ENCODE measurements at regions not wholly inside any gene's neighbourhood (a gene's known extent, or its start where the extent isn't known, plus 50 kb on each side); places are given as distances from the start of the nearest gene placed in this dataset.

DNA sequence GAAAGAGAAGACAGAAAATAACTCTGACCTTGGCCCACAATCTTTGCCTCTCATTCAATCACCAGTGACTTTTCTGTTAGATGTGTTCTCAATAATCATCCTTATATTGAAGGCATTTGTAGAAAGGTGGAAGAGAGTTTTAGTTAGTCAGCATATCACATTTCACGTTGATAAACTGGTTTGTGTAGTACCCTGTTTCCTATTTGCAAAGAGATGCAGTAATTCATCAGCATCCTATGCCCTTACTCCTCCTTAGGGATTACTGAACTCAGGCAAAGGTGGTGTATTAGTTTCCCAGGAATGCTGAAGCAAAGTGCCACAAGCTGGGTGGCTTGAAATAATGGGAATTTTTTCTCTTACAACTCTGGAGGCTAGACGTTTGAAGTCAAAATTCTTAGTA, 145.0 kb downstream of the SPP2 start:
- Histone ChIP-seq H3K9me3 (ENCODE audit: control insufficient read depth, low read length) (no peaks in the 10 kb centered on the region), H2AFZ (no peak overlapping the region), H3K79me2 (no peaks in the 10 kb centered on the region), H3K4me3 (ENCODE audit: low read depth, low read length) (no peak overlapping the region), H3K4me2 (ENCODE audit: low read length) (no peak overlapping the region), H3K27me3 (ENCODE audit: control insufficient read depth, insufficient read depth, low read length) (no peaks in the 10 kb centered on the region), H3K27ac (no peak overlapping the region), H3K9ac (no peak overlapping the region), H3K4me1 (no peaks in the 10 kb centered on the region), H3K36me3 (ENCODE audit: control insufficient read depth, insufficient read depth, low read length) (no peaks in the 10 kb centered on the region)
- TF ChIP-seq, protein P1, sequence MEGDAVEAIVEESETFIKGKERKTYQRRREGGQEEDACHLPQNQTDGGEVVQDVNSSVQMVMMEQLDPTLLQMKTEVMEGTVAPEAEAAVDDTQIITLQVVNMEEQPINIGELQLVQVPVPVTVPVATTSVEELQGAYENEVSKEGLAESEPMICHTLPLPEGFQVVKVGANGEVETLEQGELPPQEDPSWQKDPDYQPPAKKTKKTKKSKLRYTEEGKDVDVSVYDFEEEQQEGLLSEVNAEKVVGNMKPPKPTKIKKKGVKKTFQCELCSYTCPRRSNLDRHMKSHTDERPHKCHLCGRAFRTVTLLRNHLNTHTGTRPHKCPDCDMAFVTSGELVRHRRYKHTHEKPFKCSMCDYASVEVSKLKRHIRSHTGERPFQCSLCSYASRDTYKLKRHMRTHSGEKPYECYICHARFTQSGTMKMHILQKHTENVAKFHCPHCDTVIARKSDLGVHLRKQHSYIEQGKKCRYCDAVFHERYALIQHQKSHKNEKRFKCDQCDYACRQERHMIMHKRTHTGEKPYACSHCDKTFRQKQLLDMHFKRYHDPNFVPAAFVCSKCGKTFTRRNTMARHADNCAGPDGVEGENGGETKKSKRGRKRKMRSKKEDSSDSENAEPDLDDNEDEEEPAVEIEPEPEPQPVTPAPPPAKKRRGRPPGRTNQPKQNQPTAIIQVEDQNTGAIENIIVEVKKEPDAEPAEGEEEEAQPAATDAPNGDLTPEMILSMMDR (IDR thresholded peaks at IDR 0.05) = no peak

DNA sequence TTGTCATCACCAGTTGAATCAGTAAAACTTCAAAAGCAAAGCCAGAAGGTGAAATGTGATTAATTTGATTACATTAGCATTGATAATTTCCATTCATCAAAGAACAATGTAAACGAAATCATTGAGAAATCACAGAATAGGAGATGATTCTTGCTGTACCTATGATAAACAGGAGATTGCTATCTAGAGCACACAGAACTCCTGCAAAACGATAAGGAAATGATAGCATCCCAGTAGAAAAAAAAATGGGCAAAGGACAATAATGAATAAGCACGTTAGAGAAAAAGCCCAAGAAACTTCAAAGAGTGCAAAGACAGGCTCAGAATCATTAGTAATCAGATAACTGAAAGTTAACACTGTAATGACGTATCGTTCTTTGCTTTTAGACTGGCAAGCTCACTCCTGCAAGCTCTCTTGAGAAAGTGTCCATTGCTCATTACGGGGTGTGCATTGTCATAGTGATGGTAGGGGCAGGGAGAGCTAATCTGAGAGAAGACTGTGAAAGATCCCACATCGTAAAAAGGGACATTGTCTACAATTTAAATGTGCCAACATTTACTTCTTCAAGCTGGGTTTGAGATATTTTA, 143.6 kb downstream of the SPP2 start:
- H3K4me3 ChIP-seq (ENCODE audit: low read depth, low read length) = no peak overlapping the region
- no peaks in the 10 kb centered on the region for H3K9me3 ChIP-seq (ENCODE audit: control insufficient read depth, low read length)
- no peaks in the 10 kb centered on the region for H3K27me3 ChIP-seq (ENCODE audit: control insufficient read depth, insufficient read depth, low read length)

DNA sequence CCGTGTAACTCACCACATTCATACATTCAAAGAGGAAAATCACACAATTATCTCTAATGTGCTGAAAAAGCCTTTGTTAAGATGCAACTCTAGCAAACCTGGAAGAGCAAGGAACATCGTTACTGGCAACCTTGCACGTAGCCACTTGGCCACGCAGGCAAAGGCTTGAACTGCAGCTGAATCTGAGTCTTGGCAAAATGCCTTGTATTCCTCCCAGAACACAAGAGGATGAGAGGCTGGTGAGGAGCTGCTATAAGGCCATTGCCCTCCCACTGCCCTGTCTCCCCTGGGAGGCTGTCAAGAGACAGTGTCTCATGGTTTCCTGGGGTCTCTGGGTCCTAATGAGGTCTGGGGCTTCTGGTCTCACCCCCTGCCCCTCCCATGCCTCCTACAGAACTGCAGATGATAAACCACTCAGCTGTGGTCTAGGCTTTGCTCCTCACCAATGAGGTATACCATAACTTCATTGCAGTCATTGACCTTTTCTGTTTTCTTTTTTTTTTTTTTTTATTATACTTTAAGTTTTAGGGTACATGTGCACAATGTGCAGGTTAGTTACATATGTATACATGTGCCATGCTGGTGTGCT, 141.4 kb downstream of the SPP2 start:
- Histone ChIP-seq H3K9ac (no peak overlapping the region), H2AFZ (no peak overlapping the region), H3K4me3 (ENCODE audit: low read depth, low read length) (no peak overlapping the region), H3K79me2 (no peaks in the 10 kb centered on the region), H3K4me1 (no peaks in the 10 kb centered on the region), H3K36me3 (ENCODE audit: control insufficient read depth, insufficient read depth, low read length) (no peaks in the 10 kb centered on the region), H3K9me3 (ENCODE audit: control insufficient read depth, low read length) (no peaks in the 10 kb centered on the region), H3K27me3 (ENCODE audit: control insufficient read depth, insufficient read depth, low read length) (no peaks in the 10 kb centered on the region), H3K4me2 (ENCODE audit: low read length) (no peak overlapping the region), H3K27ac (no peak overlapping the region)
- TF ChIP-seq, protein P1 (IDR thresholded peaks at IDR 0.05) = no peak

More for the DNA sequence above, 143.6 kb downstream of the SPP2 start:
- Histone ChIP-seq H2AFZ (no peak overlapping the region), H3K4me2 (ENCODE audit: low read length) (no peak overlapping the region), H3K36me3 (ENCODE audit: control insufficient read depth, insufficient read depth, low read length) (no peaks in the 10 kb centered on the region), H3K9ac (no peak overlapping the region), H3K79me2 (no peaks in the 10 kb centered on the region), H3K4me1 (no peaks in the 10 kb centered on the region), H3K27ac (no peak overlapping the region)
- TF ChIP-seq, protein P1 (IDR thresholded peaks at IDR 0.05) = no peak

DNA sequence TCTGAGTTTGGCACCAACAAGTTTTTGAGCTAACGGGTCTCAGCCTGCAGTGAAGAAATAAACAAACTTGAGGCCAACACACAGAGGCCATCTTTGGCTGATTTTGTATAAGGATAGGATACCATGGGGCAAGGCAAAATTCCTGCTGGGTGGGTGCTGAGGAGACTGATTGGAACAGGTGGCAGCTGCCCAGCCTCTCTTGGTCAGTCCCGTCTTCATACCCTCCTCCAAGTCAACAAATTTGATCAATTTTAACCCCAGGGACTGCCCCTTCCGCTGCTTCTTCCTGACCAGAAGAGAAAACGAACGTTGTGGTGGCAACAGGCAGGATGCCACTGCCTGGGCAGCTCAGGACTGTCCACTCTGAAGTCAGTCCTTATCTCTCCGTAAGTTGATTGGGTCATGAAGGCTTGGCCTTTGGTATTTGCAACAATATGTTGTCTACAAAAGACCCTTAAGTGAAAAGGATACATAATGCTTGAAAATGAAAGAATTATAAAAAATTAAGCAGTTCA, 139.3 kb downstream of the SPP2 start:
- H2AFZ ChIP-seq = no peak overlapping the region
- H3K36me3 ChIP-seq (ENCODE audit: control insufficient read depth, insufficient read depth, low read length) = no peaks in the 10 kb centered on the region
- H3K27me3 ChIP-seq (ENCODE audit: control insufficient read depth, insufficient read depth, low read length) = no peaks in the 10 kb centered on the region
- H3K9me3 ChIP-seq (ENCODE audit: control insufficient read depth, low read length) = no peaks in the 10 kb centered on the region
- no peak overlapping the region for H3K9ac ChIP-seq
- TF ChIP-seq, protein P1 (IDR thresholded peaks at IDR 0.05) = no peak
- H3K4me2 ChIP-seq (ENCODE audit: low read length) = no peak overlapping the region
- no peak overlapping the region for H3K4me3 ChIP-seq (ENCODE audit: low read depth, low read length)
- no peaks in the 10 kb centered on the region for H3K79me2 ChIP-seq
- H3K4me1 ChIP-seq = no peaks in the 10 kb centered on the region
- no peak overlapping the region for H3K27ac ChIP-seq

DNA sequence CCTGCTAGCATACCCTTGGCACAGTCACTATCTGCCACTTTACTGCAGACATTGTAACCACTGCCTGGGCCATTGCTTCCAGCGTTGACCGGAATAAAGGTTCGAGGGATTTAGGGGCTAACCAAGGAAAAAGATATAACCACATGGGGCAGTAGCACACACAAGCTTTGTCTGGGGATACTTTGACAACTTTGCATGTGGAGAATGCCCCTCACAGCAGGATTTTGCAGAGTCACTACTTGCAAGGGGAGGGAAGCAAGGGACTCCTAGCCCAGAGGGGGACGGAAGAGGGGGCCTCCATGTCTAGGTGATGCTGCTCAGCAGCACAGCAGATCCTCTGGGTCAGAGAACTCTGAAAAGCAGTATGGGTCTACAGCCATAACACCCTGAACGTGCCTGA, 138.7 kb downstream of the SPP2 start:
- Histone ChIP-seq H3K27ac (no peak overlapping the region), H3K4me3 (ENCODE audit: low read depth, low read length) (no peak overlapping the region), H3K4me2 (ENCODE audit: low read length) (no peak overlapping the region), H3K4me1 (no peaks in the 10 kb centered on the region), H2AFZ (no peak overlapping the region), H3K36me3 (ENCODE audit: control insufficient read depth, insufficient read depth, low read length) (no peaks in the 10 kb centered on the region), H3K9ac (no peak overlapping the region), H3K27me3 (ENCODE audit: control insufficient read depth, insufficient read depth, low read length) (no peaks in the 10 kb centered on the region), H3K9me3 (ENCODE audit: control insufficient read depth, low read length) (no peaks in the 10 kb centered on the region), H3K79me2 (no peaks in the 10 kb centered on the region)
- TF ChIP-seq, protein P1 (IDR thresholded peaks at IDR 0.05) = no peak

Measured in parathyroid adenoma (tissue), 2 donors.